NCI-H524 treated with DMSO at 0.1 percent for 48 hours (cell line): ENCODE measurements at regions not wholly inside any gene's neighbourhood (a gene's known extent, or its start where the extent isn't known, plus 50 kb on each side); places are given as distances from the start of the nearest gene placed in this dataset.
"Not testable (repeated sequence)": the region's sequence is repeated elsewhere in the genome, so short reads cannot be mapped to it uniquely, and the experiment has no call there.

Experiments
- DNase-seq: peaks from one replicate; lab custom pipeline; 2025; lab: John Stamatoyannopoulos, UW

DNA sequence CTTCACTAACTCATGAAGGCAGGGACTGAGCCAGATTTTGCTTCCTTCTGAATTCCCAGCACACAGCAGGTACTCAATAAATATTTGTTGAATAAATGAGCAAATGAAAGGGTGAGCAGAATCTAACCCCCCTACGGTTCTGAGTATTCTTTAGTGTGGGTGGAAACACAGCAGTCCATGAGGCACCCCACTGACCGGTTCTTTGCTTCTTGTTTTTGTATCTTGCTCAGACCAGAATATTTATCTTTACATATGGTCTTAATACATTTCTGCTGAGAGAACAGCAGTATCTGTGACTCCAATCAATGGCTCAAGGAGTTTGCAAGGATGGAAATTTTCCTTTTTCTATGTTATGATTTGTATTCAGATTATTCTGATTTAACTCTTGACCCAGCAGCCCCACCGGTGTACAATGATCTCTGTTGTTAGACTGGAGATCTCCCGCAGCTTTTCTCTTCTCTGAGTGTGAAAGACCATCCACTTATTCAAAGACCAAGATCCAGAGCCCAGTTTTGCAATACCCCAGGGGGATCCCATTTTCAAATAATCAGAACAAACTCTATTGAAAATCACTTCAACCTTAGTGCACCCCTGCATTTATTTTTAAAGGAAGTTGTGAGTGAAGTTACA lies 506.5 kb upstream of the TNP1 start:
- no peak for DNase-seq

DNA sequence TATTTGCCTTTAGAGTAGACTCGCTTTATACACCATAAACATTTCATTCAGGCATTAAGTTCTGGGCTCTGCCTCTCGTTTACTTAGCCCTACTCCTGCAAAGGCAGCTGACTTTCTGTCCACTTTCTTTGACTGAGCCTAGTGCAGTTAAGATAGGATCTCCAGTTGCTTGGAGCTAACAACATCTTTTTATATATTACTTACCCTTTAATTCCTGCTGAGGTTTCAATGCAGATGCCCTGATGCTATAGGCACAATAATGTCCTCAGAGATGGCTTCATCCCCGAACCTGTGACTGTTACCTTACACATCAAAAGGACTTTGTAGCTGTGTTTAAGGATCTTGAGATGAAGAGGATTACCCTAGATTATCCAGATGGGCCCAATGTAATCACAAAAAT lies 505.8 kb upstream of the TNP1 start:
- no peak for DNase-seq

DNA sequence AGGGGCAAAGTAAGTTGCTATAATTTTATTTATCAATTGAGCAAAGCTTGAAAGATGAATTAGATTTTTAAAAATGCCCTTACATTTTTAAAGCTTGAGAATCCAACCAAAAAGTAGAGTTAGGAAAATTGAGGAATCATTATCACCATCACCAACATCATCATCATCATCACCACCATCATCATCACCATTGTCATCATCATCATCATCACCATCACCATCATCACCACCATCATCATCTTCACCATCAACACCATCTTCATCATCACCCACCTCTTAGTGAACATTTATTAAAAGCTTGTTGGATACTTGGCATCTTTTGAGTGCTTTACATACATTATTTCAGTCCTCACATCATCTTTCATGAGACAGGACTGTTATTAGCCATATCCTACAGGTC lies 504.4 kb upstream of the TNP1 start:
- no peak for DNase-seq

DNA sequence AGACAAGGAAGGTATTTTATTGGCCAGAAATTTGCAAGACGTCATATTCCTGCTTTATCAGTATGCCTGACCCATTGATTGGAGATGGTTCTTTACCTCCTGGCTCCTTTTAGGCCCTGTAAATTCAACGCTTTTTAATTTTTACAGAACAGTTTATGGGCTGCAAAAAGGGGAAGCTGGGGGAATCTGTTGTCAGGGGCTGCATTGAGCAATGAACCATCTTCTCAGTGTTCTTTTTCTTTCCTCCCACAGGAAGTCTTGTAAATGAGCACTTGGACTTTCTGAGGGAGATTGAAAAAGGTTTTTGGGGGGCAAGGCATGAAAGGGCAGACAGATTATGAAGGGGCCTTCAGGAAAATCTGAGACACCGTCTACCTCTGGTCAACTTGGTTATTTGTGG lies 503.6 kb upstream of the TNP1 start:
- no peak for DNase-seq

DNA sequence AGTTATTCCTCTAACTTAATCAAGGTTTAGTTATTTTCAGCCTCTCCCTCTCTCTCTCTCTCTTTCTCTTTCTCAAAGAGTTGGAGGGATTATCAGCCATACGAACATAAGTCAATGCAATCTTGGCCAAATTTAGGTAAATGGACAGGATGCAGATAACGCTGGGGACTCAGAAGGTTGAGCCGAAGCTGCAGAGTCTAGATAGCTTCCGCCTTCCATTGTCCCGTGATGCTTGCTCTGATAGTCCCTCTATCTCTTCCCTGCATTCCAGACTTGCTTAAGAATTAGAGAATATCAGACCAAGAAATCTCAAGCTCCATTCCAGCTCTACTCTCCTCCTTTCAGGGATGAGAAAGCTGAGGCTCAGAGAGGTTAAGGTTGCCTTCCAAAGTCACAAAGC lies 502.8 kb upstream of the TNP1 start:
- no peak for DNase-seq

DNA sequence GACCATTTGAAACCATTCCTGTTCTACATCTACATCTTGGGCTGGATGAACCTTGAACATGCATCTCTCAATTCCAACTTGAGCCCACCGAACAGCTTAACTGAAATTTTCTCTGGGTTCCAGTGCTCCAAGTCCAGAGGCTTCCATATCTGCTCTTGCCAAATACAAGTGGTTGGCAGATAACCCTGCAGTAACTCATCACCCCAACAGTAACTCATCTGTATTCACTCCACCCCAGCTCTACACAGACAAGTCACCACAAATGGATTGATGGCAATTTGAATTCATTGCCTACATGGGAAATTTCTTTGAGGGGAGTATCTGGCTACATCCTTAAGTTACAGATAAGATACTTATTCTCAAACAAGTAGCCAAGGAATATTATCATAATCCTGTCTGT lies 502.4 kb upstream of the TNP1 start:
- DNase-seq, result no peak

DNA sequence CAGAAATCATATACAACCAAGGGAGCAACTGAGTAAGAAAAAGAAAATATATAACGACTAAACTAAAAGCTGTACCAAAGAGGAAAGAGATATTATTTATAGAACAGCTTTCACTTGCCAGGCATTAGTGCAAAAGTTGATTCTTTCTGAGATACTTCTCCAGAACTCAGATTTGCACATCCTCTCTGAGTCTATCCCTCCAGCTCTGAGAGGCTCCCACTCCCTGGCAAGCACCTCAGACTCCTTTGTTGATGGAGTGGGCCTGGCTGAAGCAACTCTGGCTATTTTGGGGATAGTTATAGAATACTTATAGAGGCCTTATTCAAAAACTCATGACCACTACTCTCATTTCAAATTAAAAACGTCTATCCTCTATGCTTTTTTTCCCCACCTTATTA lies 501.6 kb upstream of the TNP1 start:
- no peak for DNase-seq

DNA sequence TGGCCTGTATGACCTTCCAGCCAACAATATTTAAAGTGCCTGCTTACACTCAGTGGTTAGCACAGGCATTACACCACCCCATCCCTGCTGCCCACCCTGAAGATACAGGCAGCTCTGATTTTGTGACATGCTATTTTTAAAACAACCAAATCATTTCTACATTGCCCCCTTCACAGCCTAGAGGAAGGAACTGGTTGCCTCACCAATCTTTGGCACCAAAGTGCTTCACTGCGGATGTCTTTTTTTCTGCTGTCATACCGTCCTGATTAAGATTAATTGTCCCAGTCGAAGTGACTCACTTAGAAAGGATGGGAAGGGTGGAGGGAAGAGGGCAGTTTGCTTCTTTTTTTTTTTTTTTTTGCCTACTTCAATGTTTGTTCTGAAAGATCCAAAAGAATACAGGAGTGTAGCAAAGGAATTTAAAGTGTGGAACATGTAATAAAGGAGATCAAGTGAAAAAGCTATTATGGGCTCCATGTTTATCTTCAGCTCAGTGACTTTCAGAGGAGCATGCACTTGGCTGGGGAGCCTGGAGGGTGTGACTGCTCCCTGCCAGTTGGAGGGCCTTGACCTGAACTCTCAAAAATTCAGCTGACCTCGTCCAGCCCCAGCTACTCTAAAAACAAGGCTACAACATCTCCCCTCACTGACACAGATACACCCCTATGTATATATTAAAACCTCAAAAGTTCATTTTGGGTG lies 501.1 kb upstream of the TNP1 start:
- DNase-seq, result no peak

DNA sequence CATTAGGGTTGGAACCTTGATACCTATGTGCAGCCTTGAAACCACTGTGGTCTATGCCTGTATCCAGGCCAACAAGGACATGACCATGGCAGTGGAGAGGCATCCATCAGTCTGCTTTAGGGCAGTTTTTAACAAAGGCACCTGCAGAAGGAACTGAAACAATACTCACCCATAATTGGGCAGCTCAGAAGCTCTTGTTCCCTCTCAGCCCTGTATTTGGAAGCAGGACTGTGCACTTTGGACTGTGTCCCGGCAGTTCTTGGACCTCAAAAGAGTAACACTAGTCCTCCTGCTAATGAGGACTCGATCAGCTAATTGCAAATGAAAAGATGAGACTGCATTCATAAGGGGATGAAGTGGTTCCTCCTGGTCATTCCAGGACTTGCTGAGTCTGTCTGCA lies 500.2 kb upstream of the TNP1 start:
- no peak for DNase-seq

DNA sequence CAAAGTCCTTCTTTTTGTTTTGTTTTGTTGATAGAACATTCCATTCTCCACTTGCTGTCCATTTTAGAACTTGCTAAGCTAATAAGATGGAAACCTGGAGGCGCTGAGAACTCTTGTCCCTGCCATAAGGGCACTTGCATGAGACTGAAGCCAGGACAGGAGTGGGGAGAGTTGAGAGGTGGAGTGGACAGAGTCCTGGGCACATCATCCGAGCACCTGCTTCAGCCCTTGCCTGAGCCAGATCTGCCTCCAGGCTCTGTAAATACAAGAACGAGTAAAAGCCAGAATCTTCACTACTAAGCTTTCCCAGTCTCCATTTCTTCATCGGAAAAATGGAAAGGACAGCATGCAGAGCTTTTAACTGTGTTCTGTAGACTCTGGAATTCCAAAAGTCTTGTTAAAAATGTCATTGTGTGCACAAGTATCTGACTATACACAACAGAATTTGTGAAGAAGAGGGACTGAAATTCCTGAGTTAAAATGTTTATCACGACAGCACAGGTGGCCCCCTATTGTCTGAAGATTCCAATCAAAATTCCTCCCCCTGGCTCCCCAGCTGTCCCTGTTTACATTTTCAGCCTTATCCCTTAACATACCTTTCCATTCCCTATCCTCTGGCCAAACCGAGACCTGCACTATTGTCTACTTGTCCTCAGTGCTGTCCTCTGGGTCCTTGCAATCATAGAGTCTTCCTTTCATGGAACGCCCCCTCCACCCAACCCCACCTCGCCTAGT lies 498.2 kb upstream of the TNP1 start:
- no peak for DNase-seq

DNA sequence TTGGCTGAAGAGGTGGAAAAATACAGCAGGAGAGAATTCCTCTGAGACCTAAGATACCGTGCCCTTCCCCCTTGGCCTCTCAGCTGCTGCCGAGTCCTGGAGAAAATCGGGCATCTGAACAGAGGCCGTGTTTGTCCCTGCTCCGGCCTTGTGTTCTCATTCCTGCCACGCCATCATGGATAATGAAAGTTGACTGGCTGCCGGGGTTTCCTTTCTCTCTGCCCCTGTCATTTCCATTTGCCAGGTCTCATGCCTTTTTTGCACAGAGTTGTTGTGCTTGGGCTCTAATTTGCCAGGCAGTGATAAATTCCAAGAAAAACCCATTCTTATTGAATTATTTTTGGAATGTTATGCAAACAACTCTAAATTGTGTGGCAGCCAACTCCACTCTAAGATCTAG lies 496.9 kb upstream of the TNP1 start:
- DNase-seq, result no peak

DNA sequence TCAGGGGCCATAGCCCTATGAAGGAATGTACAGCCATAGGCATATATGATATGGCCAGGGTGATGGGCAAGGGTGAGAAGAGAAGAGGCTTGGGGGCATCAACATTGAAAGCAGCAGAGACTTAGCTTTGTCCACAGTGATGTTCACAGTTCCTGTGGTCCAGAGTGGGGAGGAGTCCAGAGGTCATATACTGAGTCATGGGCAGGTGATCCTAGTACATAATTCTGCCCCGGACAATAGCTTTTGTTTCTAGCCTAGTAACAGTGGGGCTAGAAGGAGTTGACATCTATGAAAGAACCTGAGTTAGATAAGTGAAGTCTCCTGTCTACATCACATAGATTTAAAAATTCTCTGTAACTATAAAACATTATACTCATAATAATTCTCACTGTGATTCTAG lies 496.3 kb upstream of the TNP1 start:
- DNase-seq, result no peak

DNA sequence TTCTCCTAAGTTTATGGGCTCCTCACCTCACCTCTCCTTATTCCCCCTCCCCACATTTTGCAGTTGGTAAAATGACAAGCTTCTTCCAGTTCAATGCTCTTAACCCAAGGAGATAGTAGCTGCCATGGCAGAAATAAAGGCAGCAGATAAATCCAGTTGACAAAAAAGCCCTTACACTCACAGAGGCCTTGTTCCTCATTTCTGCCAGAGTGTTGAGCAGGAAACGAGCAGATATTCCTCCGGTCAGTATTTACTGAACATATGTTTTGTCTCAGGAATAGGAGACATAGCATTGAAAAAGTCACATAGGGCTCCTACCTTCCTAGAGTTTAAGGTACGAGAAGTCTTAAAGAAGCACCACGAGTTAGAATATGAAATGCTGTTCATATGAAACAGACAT lies 493.7 kb upstream of the TNP1 start:
- DNase-seq, result no peak

DNA sequence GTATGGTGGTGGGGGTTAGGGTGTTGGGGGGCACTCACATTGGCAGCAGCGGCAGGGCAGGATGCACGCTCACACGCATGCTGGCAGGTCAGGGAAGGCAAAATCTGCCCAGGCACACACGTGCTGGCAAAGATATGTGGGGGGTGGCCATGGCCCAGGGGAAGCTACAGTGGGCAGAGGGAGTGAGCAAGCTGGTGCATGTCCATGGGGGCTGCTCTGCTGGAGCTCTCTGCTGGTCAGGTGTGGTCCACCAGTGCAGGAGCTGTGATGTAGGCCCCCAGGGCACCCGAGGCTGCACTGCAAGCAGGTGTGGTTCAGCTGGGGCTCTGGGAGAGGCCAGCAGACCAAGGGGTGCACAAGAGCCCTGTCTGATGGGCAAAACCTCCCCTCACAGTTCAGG lies 491.5 kb upstream of the TNP1 start:
- no peak for DNase-seq

DNA sequence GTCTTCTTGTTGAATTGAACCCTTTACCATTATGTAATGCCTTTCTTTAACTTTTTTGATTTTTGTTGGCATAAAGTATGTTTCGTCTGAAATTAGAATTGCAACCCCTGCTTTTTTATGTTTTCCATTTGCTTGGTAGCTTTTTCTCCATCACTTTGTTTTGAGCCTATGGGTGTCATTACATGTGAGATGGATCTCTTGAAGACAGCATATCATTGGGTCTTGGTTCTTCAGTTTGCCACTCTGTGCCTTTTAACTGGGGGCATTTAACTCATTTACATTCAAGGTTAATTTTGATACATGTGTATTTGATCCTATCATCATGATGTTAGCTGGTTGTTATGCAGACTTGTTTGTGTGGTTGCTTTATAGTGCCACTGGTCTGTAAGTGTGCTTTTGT lies 489.4 kb upstream of the TNP1 start:
- no peak for DNase-seq

DNA sequence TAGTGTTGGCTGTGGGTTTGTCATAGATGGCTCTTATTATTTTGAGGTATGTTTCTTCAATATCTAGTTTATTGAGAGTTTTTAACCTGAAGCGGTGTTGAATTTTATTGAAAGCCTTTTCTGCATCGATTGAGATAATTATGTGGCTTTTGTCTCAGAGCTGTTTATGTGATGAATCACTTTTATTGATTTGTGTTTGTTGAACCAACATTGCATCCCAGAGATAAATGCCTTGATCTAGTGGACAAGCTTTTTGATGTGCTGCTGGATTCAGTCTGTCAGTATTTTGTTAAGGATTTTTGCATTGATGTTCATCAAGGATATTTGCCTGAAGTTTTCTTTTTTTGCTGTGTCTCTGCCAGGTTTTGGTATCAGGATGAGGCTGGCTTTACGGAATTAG lies 487.8 kb upstream of the TNP1 start:
- DNase-seq, result not testable (repeated sequence)

DNA sequence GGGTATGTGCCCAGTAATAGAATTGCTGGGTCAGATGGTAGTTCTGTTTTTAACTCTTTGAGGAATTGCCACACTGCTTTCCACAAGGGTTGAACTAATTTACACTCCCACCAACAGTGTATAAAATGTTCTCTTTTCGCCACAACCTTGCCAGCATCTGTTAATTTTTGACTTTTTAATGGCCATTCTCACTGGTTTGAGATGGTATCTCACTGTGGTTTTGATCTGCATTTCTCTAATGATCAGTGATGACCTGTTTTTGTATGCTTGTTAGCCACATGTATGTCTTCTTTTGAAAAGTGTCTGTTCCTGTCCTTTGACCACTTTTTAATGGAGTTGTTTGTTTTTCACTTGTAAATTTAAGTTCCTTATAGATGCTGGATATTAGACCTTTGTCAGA lies 486.2 kb upstream of the TNP1 start:
- not testable (repeated sequence) for DNase-seq

DNA sequence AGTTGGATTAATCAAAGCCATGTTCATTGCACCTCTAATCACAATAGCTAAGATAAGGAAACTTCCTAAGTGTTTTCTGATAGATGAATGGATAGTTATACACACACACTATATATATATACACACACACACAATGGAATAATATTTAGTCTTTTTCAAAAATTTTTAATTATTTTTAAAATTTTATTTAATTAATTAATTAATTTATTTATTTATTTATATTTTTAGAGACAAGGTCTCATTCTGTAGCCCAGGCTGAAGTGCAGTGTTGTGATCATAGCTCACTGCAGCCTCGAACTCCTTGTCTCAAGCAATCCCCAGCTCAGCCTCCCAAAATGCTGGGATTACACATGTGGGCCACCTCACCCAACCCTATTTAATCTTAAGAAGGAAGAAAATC lies 481.0 kb upstream of the TNP1 start:
- no peak for DNase-seq

DNA sequence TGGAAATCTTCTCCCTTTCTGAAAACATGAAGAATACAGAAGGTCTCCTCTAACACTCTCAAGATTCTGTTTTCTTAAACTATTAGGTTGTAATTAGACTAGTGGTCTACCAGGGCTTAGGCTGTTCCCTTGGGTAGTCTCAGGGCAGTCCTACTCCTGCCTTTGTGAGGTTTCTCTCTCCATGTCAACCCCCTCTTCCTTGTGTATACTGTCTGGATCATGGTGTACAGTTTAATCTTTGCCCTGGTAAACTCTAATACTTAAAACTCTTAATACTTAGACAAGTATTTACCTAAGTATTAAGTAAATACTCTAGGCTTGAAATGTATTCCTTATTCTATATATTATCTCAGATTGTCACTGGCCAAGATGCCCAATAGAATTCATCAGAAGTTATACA lies 480.3 kb upstream of the TNP1 start:
- no peak for DNase-seq

DNA sequence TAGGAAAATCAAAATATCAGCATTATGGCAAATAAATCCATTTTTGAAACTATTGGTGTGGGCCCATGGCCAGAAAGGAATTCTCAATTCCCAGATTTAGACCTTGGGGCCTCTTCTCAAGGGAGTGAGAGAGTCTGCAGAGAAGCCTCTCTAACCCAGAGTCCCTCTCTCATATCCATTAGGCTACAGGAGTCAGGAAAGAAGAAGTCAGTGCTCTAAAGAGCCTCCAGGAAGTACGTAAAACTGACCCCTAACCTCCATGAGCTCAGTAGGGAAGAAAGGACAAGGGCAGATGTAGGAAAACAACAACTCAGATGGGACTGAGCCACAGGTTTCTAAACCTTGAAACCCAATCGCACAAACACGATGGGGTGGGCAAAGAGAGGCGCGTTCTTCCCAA lies 479.9 kb upstream of the TNP1 start:
- no peak for DNase-seq

DNA sequence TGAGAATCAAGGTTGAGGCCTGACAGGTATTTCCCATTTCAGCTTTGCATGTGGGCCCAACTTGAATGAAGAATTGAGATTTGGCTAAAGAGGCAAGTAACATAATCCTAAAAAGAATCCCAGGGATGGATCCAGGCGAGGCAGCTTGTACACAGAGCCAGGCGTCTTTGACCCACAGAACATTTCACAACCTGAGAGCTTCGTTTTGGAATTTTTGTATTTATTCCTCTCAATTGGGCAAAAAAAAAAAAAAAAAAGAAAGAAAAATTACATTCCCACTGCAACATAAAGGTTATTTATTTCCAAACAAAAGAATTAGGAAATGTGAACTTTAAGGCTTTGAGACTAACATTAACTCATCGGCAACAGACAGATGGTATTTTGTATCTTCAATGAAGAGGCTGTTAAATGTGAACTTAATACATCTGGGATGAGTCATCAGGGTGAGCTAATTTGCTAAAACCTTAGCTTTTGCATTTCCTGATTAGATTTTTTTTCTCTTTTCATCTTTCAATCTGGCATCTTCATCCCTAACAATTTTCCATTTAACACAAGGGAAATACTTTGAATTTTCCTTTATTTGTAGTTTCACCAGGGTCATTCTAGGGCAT lies 478.5 kb upstream of the TNP1 start:
- no peak for DNase-seq

DNA sequence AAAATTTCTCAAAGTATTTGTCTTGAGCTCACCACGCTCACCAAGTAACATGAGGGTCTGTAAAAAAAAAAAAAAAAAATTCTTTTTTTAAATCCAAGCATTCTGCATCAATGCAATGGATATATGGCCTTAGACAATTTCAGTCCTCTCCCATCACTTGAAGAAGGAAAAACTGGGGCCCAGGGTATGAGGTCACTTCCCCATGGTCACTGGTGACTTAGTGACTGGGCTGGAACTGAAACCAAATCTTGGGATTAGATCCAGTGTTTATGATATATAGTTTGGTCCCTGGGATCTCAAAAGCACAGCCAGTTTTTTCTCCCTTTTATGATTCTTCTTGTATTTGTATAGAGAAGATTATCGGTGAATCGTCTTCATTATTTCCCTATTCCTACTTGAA lies 477.9 kb upstream of the TNP1 start:
- DNase-seq, result no peak

DNA sequence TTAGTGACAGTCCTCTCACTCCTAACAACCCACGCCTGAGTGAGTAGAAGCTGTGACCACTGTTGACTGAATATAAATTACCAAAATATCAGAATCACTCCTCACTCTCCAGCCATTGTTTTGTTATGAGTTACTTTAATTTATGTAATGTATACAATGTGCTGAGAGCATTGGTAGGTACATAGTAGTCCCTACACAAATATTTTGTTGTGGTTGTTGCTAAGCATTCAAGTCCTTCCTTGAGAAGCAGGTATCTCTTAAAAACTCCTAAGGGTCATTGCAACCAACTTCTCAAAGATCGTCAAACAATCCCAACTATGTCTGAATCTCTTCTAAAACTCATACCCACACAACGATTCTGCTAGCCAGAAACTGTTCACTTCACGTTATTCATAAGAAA lies 476.8 kb upstream of the TNP1 start:
- no peak for DNase-seq
